ENCODE measurements at regions not wholly inside any gene's neighbourhood (a gene's known extent, or its start where the extent isn't known, plus 50 kb on each side); places are given as distances from the start of the nearest gene placed in this dataset.

- no TSS peak for BruUV-seq (replicated peaks)
- no peaks in the 10 kb centered on the region for H3K27me3 ChIP-seq (ENCODE audit: control insufficient read depth in 2 of 2, insufficient read depth in 2 of 2, low read length in 2 of 2)
- CTCF ChIA-PET (ENCODE audit: low intra/inter-chr PET ratio): no interaction called here
- no peak overlapping the region for H3K27ac ChIP-seq (ENCODE audit: extremely low read depth, low read depth, low read length)
- POLR2A ChIA-PET: no interaction called here
- no peaks in the 10 kb centered on the region for H3K9me1 ChIP-seq (ENCODE audit: control insufficient read depth, insufficient read depth, low read length)
- no peak overlapping the region for H3K4me2 ChIP-seq (ENCODE audit: insufficient read depth, low read length)
- DNase-seq (ENCODE audit: extremely low read depth in 1 of 4, low spot score in 3 of 4) (no peak), FAIRE-seq (no peak), ATAC-seq (no peak)
- in situ Hi-C loops (cut with MboI): no loop called here
- H3K36me3 ChIP-seq (ENCODE audit: control insufficient read depth, insufficient read depth, low read length): no peaks in the 10 kb centered on the region
- no peaks in the 10 kb centered on the region for H3K9me3 ChIP-seq (replicated peaks; ENCODE audit: control insufficient read depth, insufficient read depth, low read depth, low read length)
- WGBS (ENCODE audit: insufficient coverage, low coverage, missing lambda C conversion rate): no CpG with 5 or more reads among the region's 2 CpGs
- no peaks in the 10 kb centered on the region for H3K4me1 ChIP-seq (replicated peaks in 1 of 2; ENCODE audit: control insufficient read depth in 2 of 2, insufficient read depth in 2 of 2, low read length in 2 of 2)
- intact Hi-C loops (cut with micrococcal nuclease): no loop called here
- H2AFZ ChIP-seq (ENCODE audit: low read depth, low read length): no peak overlapping the region
- no peaks in the 10 kb centered on the region for H4K20me1 ChIP-seq (replicated peaks; ENCODE audit: control insufficient read depth, insufficient read depth, low read length)
- H3K4me3 ChIP-seq: no peak overlapping the region
- no peaks in the 10 kb centered on the region for H3K79me2 ChIP-seq (ENCODE audit: control insufficient read depth, insufficient read depth, low read length)
- no peak overlapping the region for H3K9ac ChIP-seq (ENCODE audit: insufficient read depth in 1 of 2, low read depth in 2 of 2, low read length in 2 of 2)
- TF ChIP-seq ZEB2 (IDR thresholded peaks at IDR 0.05): no peak
- no peak for TF ChIP-seq SIX5 (IDR thresholded peaks at IDR 0.05; ENCODE audit: borderline replicate concordance in 1 of 2, insufficient read depth in 1 of 2, low read depth in 1 of 2, low read length in 2 of 2)
- TF ChIP-seq MTA3 (IDR thresholded peaks at IDR 0.05; ENCODE audit: borderline replicate concordance): no peak
- no peak for TF ChIP-seq TAL1 (IDR thresholded peaks at IDR 0.05)
- no peak for TF ChIP-seq SMAD4 (CRISPR knock-in tag; conservative IDR thresholded peaks at IDR 0.05)
- TF ChIP-seq ZFP91 (CRISPR knock-in tag; IDR thresholded peaks at IDR 0.05): no peak
- no peak for TF ChIP-seq ZNF561 (CRISPR knock-in tag; conservative IDR thresholded peaks at IDR 0.05)
- no peak for TF ChIP-seq MCM3 (IDR thresholded peaks at IDR 0.05)
- no peak for TF ChIP-seq HEY1 (CRISPR knock-in tag; IDR thresholded peaks at IDR 0.05; ENCODE audit: borderline replicate concordance)
- no peak for TF ChIP-seq HDAC3 (IDR thresholded peaks at IDR 0.05; ENCODE audit: borderline replicate concordance, partially characterized antibody)
- no peak for TF ChIP-seq ZBTB5 (IDR thresholded peaks at IDR 0.05)
- TF ChIP-seq NFXL1 (CRISPR knock-in tag; IDR thresholded peaks at IDR 0.05): no peak
- no peak for TF ChIP-seq TFE3 (CRISPR knock-in tag; IDR thresholded peaks at IDR 0.05)
- no peak for TF ChIP-seq ZNF143 (CRISPR knock-in tag; IDR thresholded peaks at IDR 0.05)
- TF ChIP-seq FOXA1 (IDR thresholded peaks at IDR 0.05; ENCODE audit: borderline replicate concordance): no peak
- no peak for TF ChIP-seq SNRNP70 (optimal IDR thresholded peaks at IDR 0.05; ENCODE audit: low read depth, low read length)
- TF ChIP-seq ZHX1 (conservative IDR thresholded peaks at IDR 0.05; ENCODE audit: low read length): no peak
- no peak for TF ChIP-seq ELF4 (CRISPR knock-in tag; IDR thresholded peaks at IDR 0.05)
These were observed 329.1 kb upstream of the SLC24A2 start for GRCh38 chr9:20117986-20118385.
